Right lobe of liver (tissue), 6 donors: ENCODE measurements at regions not wholly inside any gene's neighbourhood (a gene's known extent, or its start where the extent isn't known, plus 50 kb on each side); places are given as distances from the start of the nearest gene placed in this dataset.

Source experiments
- ATAC-seq, 4 donors: fragments of 200-7000 bp; cut with Tn5 transposase; one replicate each; pipeline ENCODE4 v1.9.1; 2020; ENCODE audit warnings: mild to moderate bottlenecking in 4 of 4, moderate library complexity in 4 of 4
- DNase-seq, 3 donors: peaks; one replicate each; pipeline ENCODE4 v3.0.0-alpha.2; 2020
- H3K27ac ChIP-seq, 3 donors: fragments of 200-600 bp; one replicate each; pipeline ENCODE4 v1.8.0; 2022
- H3K27me3 ChIP-seq, 2 donors: fragments of 200-600 bp; one replicate each; pipeline ENCODE4 v1.8.0; 2022
- H3K36me3 ChIP-seq, 4 donors: fragments of 200-600 bp; sonication (generic) in 1 of 4; one replicate each; pipeline versions ENCODE4 v1.5.1 to v1.8.0; 2017 to 2022; ENCODE audit warnings: control low read depth in 1 of 4
- H3K4me1 ChIP-seq, 4 donors: fragments of 200-600 bp; sonication (generic) in 1 of 4; one replicate each; pipeline versions ENCODE4 v1.5.1 to v1.8.0; 2017 to 2022; ENCODE audit warnings: control low read depth in 1 of 4
- H3K4me3 ChIP-seq, 3 donors: fragments of 200-600 bp; one replicate each; pipeline ENCODE4 v1.8.0; 2022
- H3K9me3 ChIP-seq, 4 donors: fragments of 200-600 bp; sonication (generic) in 1 of 4; one replicate each; pipeline versions ENCODE4 v1.5.1 to v1.8.0; 2017 to 2022; ENCODE audit warnings: control low read depth in 1 of 4
- CTCF ChIP-seq, 4 donors: fragments of 200-600 bp in 3 of 4; fragments of 450-650 bp in 1 of 4; IDR thresholded peaks; one replicate each; pipeline versions ENCODE4 v1.5.1 to v1.8.0; 2016 to 2022; ENCODE audit warnings: antibody characterized with exemption in 4 of 4, mild to moderate bottlenecking in 2 of 4
- POLR2A ChIP-seq: fragments of 450-650 bp; IDR thresholded peaks from one replicate; pipeline ENCODE4 v1.6.1; 2017; ENCODE audit warnings: antibody characterized with exemption, mild to moderate bottlenecking
- WGBS: methylation state at CpG from one replicate; pipeline ENCODE4 v1.1.6; 2018; ENCODE audit warnings: low coverage, low lambda C conversion rate; ENCODE audit not compliant: insufficient coverage; ENCODE audit errors: missing lambda C conversion rate; 5-methylcytosine and 5-hydroxymethylcytosine counted together
- intact Hi-C, 2 donors: fragments of 100-400 bp; cut with DNase I; formaldehyde crosslinking; loops; one replicate each; pipeline versions ENCODE4 v1.11.2 to v1.14.1; 2022
- donor health status: DM: no; HTN: yes; CAD: no.
- donor health status: DM: no; HTN: no; CAD: no.
- donor health status: DM: no; HTN: no; CAD: no.
- donor health status: DM: no; HTN: yes; CAD: no.
- donor health status: DM: no; HTN: yes; CAD: no.

- intact Hi-C loops: no loop called here
- peaks cover 0 to 4% (median 0%) of the 10 kb centered on the region in 4 donors for H3K4me1 ChIP-seq
- H3K27ac ChIP-seq: no peak overlapping the region
- H3K27me3 ChIP-seq: no peaks in the 10 kb centered on the region
- no peak for TF ChIP-seq POLR2A
- TF ChIP-seq CTCF (IDR thresholded peaks at IDR 0.05): no peak
- DNase-seq: no peak
- peak in 1 of 4 donors; percentile 7 for ATAC-seq
- H3K36me3 ChIP-seq: no peaks in the 10 kb centered on the region
- H3K9me3 ChIP-seq: no peaks in the 10 kb centered on the region
- peak overlapping the region in 2 of 3 donors; percentile 50 to 56 for H3K4me3 ChIP-seq
- 80% methylated on average over 1 of the region's 16 CpGs for WGBS
These were observed 178.9 kb upstream of the ALG10B start for GRCh38 chr12:38137716-38138115.

GRCh38 chr12:38138225-38139221 is 178.1 kb upstream of the ALG10B start:
- H3K9me3 ChIP-seq: no peaks in the 10 kb centered on the region
- H3K4me3 ChIP-seq: peak overlapping the region; percentile 50 to 56 (median 52)
- intact Hi-C loops: no loop called here
- 9% methylated on average over 35 of the region's 54 CpGs for WGBS
- ATAC-seq (peak; percentile 93 to 97 (median 94)), DNase-seq (peak; percentile 48 to 69 (median 59))
- TF ChIP-seq CTCF (IDR thresholded peaks at IDR 0.05) (peak; percentile 95 to 98 (median 96)), POLR2A (no peak)
- no peaks in the 10 kb centered on the region for H3K36me3 ChIP-seq
- no peaks in the 10 kb centered on the region for H3K27me3 ChIP-seq
- no peak overlapping the region for H3K27ac ChIP-seq
- H3K4me1 ChIP-seq: peaks cover 0 to 4% (median 0%) of the 10 kb centered on the region in 4 donors

GRCh38 chr12:38139456-38139855 is 177.1 kb upstream of the ALG10B start:
- Histone ChIP-seq H3K27me3 (no peaks in the 10 kb centered on the region), H3K9me3 (no peaks in the 10 kb centered on the region), H3K4me3 (no peak overlapping the region), H3K27ac (no peak overlapping the region), H3K36me3 (no peaks in the 10 kb centered on the region), H3K4me1 (peaks cover 0 to 4% (median 0%) of the 10 kb centered on the region in 4 donors)
- intact Hi-C loops: no loop called here
- 59% methylated on average over 10 of the region's 13 CpGs for WGBS
- DNase-seq (no peak), ATAC-seq (no peak)
- TF ChIP-seq POLR2A: no peak
- no peak for TF ChIP-seq CTCF (IDR thresholded peaks at IDR 0.05)

- Histone ChIP-seq H3K4me3 (no peak overlapping the region), H3K27me3 (no peaks in the 10 kb centered on the region), H3K27ac (no peak overlapping the region), H3K36me3 (no peaks in the 10 kb centered on the region), H3K4me1 (peaks cover 0 to 4% (median 0%) of the 10 kb centered on the region in 4 donors), H3K9me3 (no peaks in the 10 kb centered on the region)
- TF ChIP-seq POLR2A (no peak), CTCF (IDR thresholded peaks at IDR 0.05) (no peak)
- intact Hi-C loops: loop anchor here (10.0 kb wide), 2 partner anchors 86 to 174 kb away; partner anchors contain the start of gene ALG10B (in 1 of the 2)
- DNase-seq: no peak
- 87% methylated on average over 4 of the region's 8 CpGs for WGBS
- no peak for ATAC-seq
These were observed 175.3 kb upstream of the ALG10B start for GRCh38 chr12:38141239-38141638.
